CD4-positive, CD25-positive, alpha-beta regulatory T cell (primary cell): ENCODE measurements at regions not wholly inside any gene's neighbourhood (a gene's known extent, or its start where the extent isn't known, plus 50 kb on each side); places are given as distances from the start of the nearest gene placed in this dataset.

Experiments used
- ATAC-seq, 2 donors: fragments of 150-1000 bp; cut with Tn5 transposase; one replicate each; pipeline ENCODE4 v1.10.0; 2021; ENCODE audit warnings: low read depth in 2 of 2, moderate number of reproducible peaks in 2 of 2, moderate library complexity in 1 of 2
- DNase-seq, 3 donors: peaks; one replicate each; pipeline versions ENCODE4 v3.0.0 to v3.0.0-alpha.2; 2012 to 2022; ENCODE audit warnings: mixed read lengths in 1 of 3
- H3K27ac ChIP-seq: one replicate; pipeline ENCODE4 v1.7.0; 2013; ENCODE audit warnings: mild to moderate bottlenecking, low read length; ENCODE audit not compliant: insufficient read depth, poor library complexity, severe bottlenecking
- H3K27me3 ChIP-seq: one replicate; pipeline ENCODE4 v1.7.0; 2013; ENCODE audit warnings: low read length; ENCODE audit not compliant: control insufficient read depth, insufficient read depth
- H3K36me3 ChIP-seq: one replicate; pipeline ENCODE4 v1.7.0; 2013; ENCODE audit warnings: mild to moderate bottlenecking, low read length, moderate library complexity; ENCODE audit not compliant: control insufficient read depth, insufficient read depth
- H3K4me1 ChIP-seq: 2 replicates; pipeline ENCODE4 v1.7.0; 2013; ENCODE audit warnings: mild to moderate bottlenecking, low read length; ENCODE audit not compliant: insufficient read depth, control insufficient read depth, poor library complexity, severe bottlenecking
- H3K4me3 ChIP-seq: one replicate; pipeline ENCODE4 v1.7.0; 2013; ENCODE audit warnings: low read depth, mild to moderate bottlenecking, low read length, moderate library complexity
- H3K9me3 ChIP-seq, 2 experiments: 1 replicate in 1 of 2; 2 replicates in 1 of 2; pipeline ENCODE4 v1.7.0; 2013; ENCODE audit warnings: low read length in 2 of 2, mild to moderate bottlenecking in 1 of 2, moderate library complexity in 1 of 2; ENCODE audit not compliant: control insufficient read depth in 2 of 2
- H3K27ac Mint-ChIP-seq, 3 donors: one replicate each; pipeline ENCODE4 v1.8.0; 2020 to 2022; ENCODE audit warnings: mild to moderate bottlenecking in 3 of 3, mixed read lengths in 3 of 3, moderate library complexity in 2 of 3
- H3K27me3 Mint-ChIP-seq: one replicate; pipeline ENCODE4 v1.8.0; 2022; ENCODE audit warnings: mild to moderate bottlenecking, mixed read lengths
- H3K36me3 Mint-ChIP-seq: one replicate; pipeline ENCODE4 v1.8.0; 2020; ENCODE audit warnings: mixed read lengths
- H3K4me1 Mint-ChIP-seq, 4 donors: one replicate each; pipeline ENCODE4 v1.8.0; 2020 to 2022; ENCODE audit warnings: mixed read lengths in 4 of 4, mild to moderate bottlenecking in 1 of 4
- H3K4me3 Mint-ChIP-seq, 4 donors: one replicate each; pipeline ENCODE4 v1.8.0; 2020 to 2022; ENCODE audit warnings: mild to moderate bottlenecking in 4 of 4, mixed read lengths in 4 of 4, moderate library complexity in 3 of 4
- H3K9me3 Mint-ChIP-seq, 7 donors: one replicate each; pipeline ENCODE4 v1.8.0; 2020 to 2022; ENCODE audit warnings: mixed read lengths in 7 of 7, mild to moderate bottlenecking in 3 of 7, moderate library complexity in 2 of 7

DNA sequence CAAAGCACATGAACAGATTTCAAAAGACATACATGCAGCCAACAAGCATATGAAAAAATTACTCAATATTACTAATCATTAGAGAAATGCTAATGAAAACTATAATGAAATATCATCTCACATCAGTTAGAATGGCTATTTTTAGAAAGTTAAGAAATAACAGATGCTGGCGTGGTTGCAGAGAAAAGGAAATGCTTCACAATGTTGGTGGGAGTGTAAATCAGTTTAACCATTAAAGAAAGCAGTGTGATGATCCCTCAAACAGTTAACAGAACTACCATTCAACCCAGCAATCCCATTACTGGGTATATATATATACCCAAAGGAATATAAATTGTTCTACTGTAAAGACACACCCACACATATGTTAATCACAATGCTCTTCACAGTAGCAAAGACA, 117.7 kb upstream of the SETBP1 start:
- Histone ChIP-seq H3K4me3 (no peak overlapping the region), H3K9me3 (no peaks in the 10 kb centered on the region), H3K27me3 (peaks cover 4% of the 10 kb centered on the region), H3K36me3 (no peaks in the 10 kb centered on the region), H3K27ac (no peak overlapping the region), H3K4me1 (no peaks in the 10 kb centered on the region)
- no peaks in the 10 kb centered on the region for H3K27me3 Mint-ChIP-seq
- no peak overlapping the region for H3K4me3 Mint-ChIP-seq
- ATAC-seq (no peak), DNase-seq (no peak)
- H3K4me1 Mint-ChIP-seq = no peaks in the 10 kb centered on the region
- no peak overlapping the region for H3K27ac Mint-ChIP-seq
- H3K9me3 Mint-ChIP-seq = peaks cover 0 to 3% (median 0%) of the 10 kb centered on the region in 7 donors
- H3K36me3 Mint-ChIP-seq = no peaks in the 10 kb centered on the region

- Histone ChIP-seq H3K27me3 (peaks cover 1% of the 10 kb centered on the region), H3K27ac (no peak overlapping the region), H3K4me1 (no peaks in the 10 kb centered on the region), H3K4me3 (no peak overlapping the region), H3K36me3 (no peaks in the 10 kb centered on the region), H3K9me3 (no peaks in the 10 kb centered on the region)
- H3K9me3 Mint-ChIP-seq = peaks cover 0 to 5% (median 0%) of the 10 kb centered on the region in 7 donors
- DNase-seq (no peak), ATAC-seq (no peak)
- H3K4me3 Mint-ChIP-seq = no peak overlapping the region
- H3K4me1 Mint-ChIP-seq = no peaks in the 10 kb centered on the region
- no peaks in the 10 kb centered on the region for H3K27me3 Mint-ChIP-seq
- no peaks in the 10 kb centered on the region for H3K36me3 Mint-ChIP-seq
- no peak overlapping the region for H3K27ac Mint-ChIP-seq
Measured at GRCh38 chr18:44564922-44565321, 115.8 kb upstream of the SETBP1 start.

GRCh38 chr18:44568342-44568741, 112.3 kb upstream of the SETBP1 start:
- H3K27me3 Mint-ChIP-seq = peaks cover 6% of the 10 kb centered on the region
- no peak overlapping the region for H3K4me3 ChIP-seq

DNA sequence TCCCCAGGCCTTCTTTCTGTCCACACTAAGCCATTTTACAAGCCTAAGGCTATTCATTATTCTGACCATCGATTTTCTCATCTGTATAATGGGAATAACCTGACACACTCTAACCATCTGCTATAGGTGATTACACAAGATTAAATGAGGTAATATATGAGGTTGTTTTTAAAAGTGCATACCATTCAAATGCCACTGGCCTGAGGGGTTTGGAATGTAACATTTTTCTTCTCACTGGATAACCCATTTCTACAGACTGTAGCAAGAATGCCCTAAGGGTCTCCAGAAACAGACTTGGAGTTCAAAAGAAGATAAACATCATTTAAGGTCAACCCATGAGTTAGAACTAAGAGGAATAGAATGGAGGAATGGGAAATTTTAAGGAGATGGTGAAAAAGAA, 111.7 kb upstream of the SETBP1 start:
- no peaks in the 10 kb centered on the region for H3K4me1 ChIP-seq
- H3K4me3 ChIP-seq = no peak overlapping the region
- no peak overlapping the region for H3K27ac Mint-ChIP-seq
- peaks cover 6% of the 10 kb centered on the region for H3K27me3 Mint-ChIP-seq
- ATAC-seq (no peak), DNase-seq (no peak)
- no peaks in the 10 kb centered on the region for H3K9me3 ChIP-seq
- H3K36me3 Mint-ChIP-seq = no peaks in the 10 kb centered on the region
- H3K36me3 ChIP-seq = no peaks in the 10 kb centered on the region
- H3K9me3 Mint-ChIP-seq = peaks cover 0 to 5% (median 0%) of the 10 kb centered on the region in 7 donors
- H3K27me3 ChIP-seq = peaks cover 1% of the 10 kb centered on the region
- no peaks in the 10 kb centered on the region for H3K4me1 Mint-ChIP-seq
- no peak overlapping the region for H3K4me3 Mint-ChIP-seq
- H3K27ac ChIP-seq = no peak overlapping the region

More at GRCh38 chr18:44568342-44568741, 112.3 kb upstream of the SETBP1 start:
- Histone ChIP-seq H3K4me1 (no peaks in the 10 kb centered on the region), H3K9me3 (no peaks in the 10 kb centered on the region), H3K27ac (no peak overlapping the region), H3K36me3 (no peaks in the 10 kb centered on the region), H3K27me3 (peaks cover 1% of the 10 kb centered on the region)
- H3K4me1 Mint-ChIP-seq = no peaks in the 10 kb centered on the region
- H3K4me3 Mint-ChIP-seq = no peak overlapping the region
- H3K27ac Mint-ChIP-seq = no peak overlapping the region
- peaks cover 0 to 5% (median 0%) of the 10 kb centered on the region in 7 donors for H3K9me3 Mint-ChIP-seq
- ATAC-seq = no peak
- no peaks in the 10 kb centered on the region for H3K36me3 Mint-ChIP-seq
- no peak for DNase-seq

DNA sequence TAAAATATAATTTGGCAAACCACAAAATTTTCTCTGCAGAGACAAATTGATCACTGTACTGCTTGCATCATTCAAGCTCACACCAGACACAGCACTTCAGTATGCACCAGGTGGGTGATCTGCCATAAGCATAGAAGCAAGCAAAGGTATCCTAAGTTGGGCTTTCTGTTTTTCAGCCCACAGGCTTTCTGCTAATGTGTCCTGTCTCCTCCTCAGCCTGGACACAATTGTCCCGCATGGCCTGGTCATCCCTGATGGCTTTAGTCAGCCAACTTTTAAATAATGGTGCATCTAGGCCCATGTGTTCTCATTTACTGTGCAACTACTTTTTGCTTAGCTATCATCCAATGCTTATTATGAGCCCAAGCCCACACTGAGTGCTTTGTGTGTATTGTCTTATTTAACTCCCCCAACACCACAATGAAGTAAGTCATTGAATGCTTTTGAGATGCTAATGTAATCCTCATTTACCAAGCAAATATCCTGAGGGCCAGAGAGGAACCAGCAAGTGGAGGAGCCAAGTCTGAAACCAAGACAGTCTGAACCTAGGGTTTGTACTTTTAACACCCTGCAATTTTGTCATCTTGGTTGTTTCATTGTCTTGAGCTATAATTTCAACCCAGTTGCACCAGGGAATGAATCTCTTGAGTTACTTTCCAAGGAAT, 111.2 kb upstream of the SETBP1 start:
- H3K4me1 Mint-ChIP-seq = no peaks in the 10 kb centered on the region
- H3K4me1 ChIP-seq = no peaks in the 10 kb centered on the region
- H3K36me3 Mint-ChIP-seq = no peaks in the 10 kb centered on the region
- H3K4me3 ChIP-seq = no peak overlapping the region
- H3K27me3 ChIP-seq = peaks cover 1% of the 10 kb centered on the region
- no peaks in the 10 kb centered on the region for H3K9me3 ChIP-seq
- peaks cover 6% of the 10 kb centered on the region for H3K27me3 Mint-ChIP-seq
- no peak overlapping the region for H3K27ac ChIP-seq
- DNase-seq (no peak), ATAC-seq (no peak)
- H3K9me3 Mint-ChIP-seq = peaks cover 0 to 5% (median 0%) of the 10 kb centered on the region in 7 donors
- no peaks in the 10 kb centered on the region for H3K36me3 ChIP-seq
- H3K27ac Mint-ChIP-seq = no peak overlapping the region
- H3K4me3 Mint-ChIP-seq = no peak overlapping the region

DNA sequence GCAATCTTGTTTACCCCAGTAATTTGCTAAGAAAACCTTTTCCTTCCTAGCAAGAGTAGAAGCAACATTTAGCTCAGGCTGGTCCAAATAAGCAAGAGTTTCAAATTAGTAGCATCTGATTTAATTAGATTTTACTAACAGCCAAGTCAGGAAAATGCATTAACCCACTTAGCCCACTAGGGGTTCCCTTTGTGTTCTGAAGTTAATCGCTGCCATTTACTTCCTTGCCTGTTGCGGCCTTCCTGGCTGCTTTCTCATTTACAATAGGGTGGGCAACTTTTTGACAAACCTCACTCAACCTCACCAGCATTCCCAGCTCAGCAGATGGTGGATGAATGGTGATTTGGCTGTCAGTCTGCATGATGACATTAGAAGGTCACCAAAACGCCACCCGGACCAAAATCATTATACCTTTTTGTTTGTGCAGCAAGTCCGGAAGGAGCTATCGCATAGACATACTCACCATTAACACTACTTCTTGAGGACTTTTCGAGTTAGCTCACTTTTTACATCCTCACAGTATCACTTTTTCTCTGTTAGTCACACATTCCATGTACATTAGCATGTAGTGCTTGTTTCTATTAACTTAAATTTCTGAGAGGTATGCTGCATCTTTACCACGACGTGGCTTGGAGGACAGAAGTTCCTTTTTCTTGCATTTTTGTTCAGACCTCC, 101.5 kb upstream of the SETBP1 start:
- DNase-seq (peak in 1 of 3 donors; percentile 12), ATAC-seq (no peak)
- no peaks in the 10 kb centered on the region for H3K36me3 ChIP-seq
- no peak overlapping the region for H3K27ac Mint-ChIP-seq
- H3K36me3 Mint-ChIP-seq = no peaks in the 10 kb centered on the region
- H3K9me3 Mint-ChIP-seq = no peaks in the 10 kb centered on the region
- H3K27ac ChIP-seq = no peak overlapping the region
- H3K4me1 ChIP-seq = no peaks in the 10 kb centered on the region
- H3K4me3 Mint-ChIP-seq = no peak overlapping the region
- no peaks in the 10 kb centered on the region for H3K4me1 Mint-ChIP-seq
- no peaks in the 10 kb centered on the region for H3K9me3 ChIP-seq
- H3K27me3 Mint-ChIP-seq = peaks cover 4% of the 10 kb centered on the region
- H3K27me3 ChIP-seq = no peaks in the 10 kb centered on the region
- no peak overlapping the region for H3K4me3 ChIP-seq

DNA sequence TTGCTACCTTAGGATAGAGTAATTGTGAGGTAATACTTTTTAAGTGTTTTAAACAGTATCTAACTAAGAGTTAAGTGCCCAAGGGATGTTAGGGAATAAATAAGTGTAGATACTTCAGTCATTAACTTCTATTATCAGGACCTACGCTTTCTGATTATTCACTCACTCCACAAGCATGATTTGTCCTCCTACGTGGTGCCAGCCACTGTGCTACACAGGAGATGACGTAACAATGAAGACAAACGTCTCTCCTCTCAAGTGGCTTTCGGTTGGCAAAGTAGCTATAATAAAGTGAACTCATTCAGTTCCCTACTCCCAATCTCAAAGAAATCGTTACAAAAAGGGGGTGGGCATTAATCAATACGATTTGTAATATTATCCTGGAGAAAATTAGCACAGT, 100.9 kb upstream of the SETBP1 start:
- H3K27me3 ChIP-seq = no peaks in the 10 kb centered on the region
- H3K4me3 ChIP-seq = no peak overlapping the region
- H3K36me3 ChIP-seq = no peaks in the 10 kb centered on the region
- no peak overlapping the region for H3K27ac Mint-ChIP-seq
- peaks cover 4% of the 10 kb centered on the region for H3K27me3 Mint-ChIP-seq
- ATAC-seq (no peak), DNase-seq (no peak)
- no peaks in the 10 kb centered on the region for H3K36me3 Mint-ChIP-seq
- no peaks in the 10 kb centered on the region for H3K9me3 ChIP-seq
- no peak overlapping the region for H3K4me3 Mint-ChIP-seq
- no peak overlapping the region for H3K27ac ChIP-seq
- no peaks in the 10 kb centered on the region for H3K4me1 Mint-ChIP-seq
- H3K4me1 ChIP-seq = no peaks in the 10 kb centered on the region
- no peaks in the 10 kb centered on the region for H3K9me3 Mint-ChIP-seq

- Mint-ChIP-seq H3K4me3 (no peak overlapping the region), H3K27ac (no peak overlapping the region), H3K9me3 (no peaks in the 10 kb centered on the region), H3K27me3 (peaks cover 4% of the 10 kb centered on the region), H3K36me3 (no peaks in the 10 kb centered on the region), H3K4me1 (no peaks in the 10 kb centered on the region)
- Histone ChIP-seq H3K27me3 (no peaks in the 10 kb centered on the region), H3K4me1 (no peaks in the 10 kb centered on the region), H3K27ac (no peak overlapping the region), H3K4me3 (no peak overlapping the region), H3K9me3 (no peaks in the 10 kb centered on the region), H3K36me3 (no peaks in the 10 kb centered on the region)
- DNase-seq (no peak), ATAC-seq (no peak)
Measured at GRCh38 chr18:44580159-44580558, 100.5 kb upstream of the SETBP1 start.
